Karpas-422 (cell line): ENCODE measurements at regions not wholly inside any gene's neighbourhood (a gene's known extent, or its start where the extent isn't known, plus 50 kb on each side); places are given as distances from the start of the nearest gene placed in this dataset.

Source experiments
- DNase-seq: peaks from one replicate; pipeline ENCODE4 v3.0.0-alpha.2; 2015
- H2AFZ ChIP-seq: fragments of 200-600 bp; sonication (generic); 2 replicates; pipeline ENCODE4 v1.6.1; 2014; ENCODE audit warnings: antibody characterized with exemption, low read length, mixed read lengths
- H3K27ac ChIP-seq: fragments of 200-600 bp; sonication (generic); 2 replicates; pipeline ENCODE4 v1.5.1; 2014; ENCODE audit warnings: mild to moderate bottlenecking, low read length, moderate library complexity
- H3K27me3 ChIP-seq: fragments of 200-600 bp; sonication (generic); 2 replicates; pipeline ENCODE4 v1.6.1; 2014; ENCODE audit warnings: low read length, mixed read lengths
- H3K36me3 ChIP-seq: fragments of 200-600 bp; sonication (generic); 2 replicates; pipeline ENCODE4 v1.6.1; 2014; ENCODE audit warnings: low read length, mixed read lengths; ENCODE audit not compliant: insufficient read depth
- H3K4me1 ChIP-seq: fragments of 200-600 bp; sonication (generic); 2 replicates; pipeline ENCODE4 v1.6.1; 2014; ENCODE audit warnings: mild to moderate bottlenecking, low read length, mixed read lengths
- H3K4me2 ChIP-seq: fragments of 200-600 bp; sonication (generic); 2 replicates; pipeline ENCODE4 v1.6.1; 2014; ENCODE audit warnings: low read length, low read depth, mild to moderate bottlenecking; ENCODE audit not compliant: poor library complexity, severe bottlenecking
- H3K4me3 ChIP-seq: fragments of 200-600 bp; sonication (generic); 2 replicates; pipeline ENCODE4 v1.5.1; 2014; ENCODE audit warnings: mild to moderate bottlenecking, antibody characterized with exemption, low read length, mixed read lengths
- H3K79me2 ChIP-seq: fragments of 200-600 bp; sonication (generic); 2 replicates; pipeline ENCODE4 v1.6.1; 2014; ENCODE audit warnings: mild to moderate bottlenecking, low read length, mixed read lengths
- H3K9ac ChIP-seq: fragments of 200-600 bp; sonication (generic); 2 replicates; pipeline ENCODE4 v1.6.0; 2014; ENCODE audit warnings: low read length
- H3K9me2 ChIP-seq: fragments of 200-600 bp; sonication (generic), shearing (Covaris generic); replicated peaks from 2 replicates; pipeline ENCODE4 v1.6.0; 2014; ENCODE audit warnings: mild to moderate bottlenecking, low read length, moderate library complexity; ENCODE audit not compliant: insufficient read depth
- H3K9me3 ChIP-seq: fragments of 300-700, 200-600 bp; sonication (generic); 2 replicates; pipeline ENCODE4 v1.6.1; 2014; ENCODE audit warnings: low read length, mixed read lengths
- H4K20me1 ChIP-seq: fragments of 200-600 bp; sonication (generic); 2 replicates; pipeline ENCODE4 v1.6.1; 2014; ENCODE audit warnings: mild to moderate bottlenecking, antibody characterized with exemption, low read length, low read depth; ENCODE audit not compliant: insufficient read depth

- no peaks in the 10 kb centered on the region for H4K20me1 ChIP-seq
- no peaks in the 10 kb centered on the region for H3K36me3 ChIP-seq
- H3K4me2 ChIP-seq = no peak overlapping the region
- no peak overlapping the region for H3K4me3 ChIP-seq
- H3K9me2 ChIP-seq = no peaks in the 10 kb centered on the region
- no peaks in the 10 kb centered on the region for H3K79me2 ChIP-seq
- H3K4me1 ChIP-seq = peaks cover 37% of the 10 kb centered on the region
- H3K9me3 ChIP-seq = no peaks in the 10 kb centered on the region
- no peaks in the 10 kb centered on the region for H3K27me3 ChIP-seq
- DNase-seq = no peak
- no peak overlapping the region for H2AFZ ChIP-seq
- H3K27ac ChIP-seq = no peak overlapping the region
- H3K9ac ChIP-seq = no peak overlapping the region
Observed at GRCh38 chr4:25547343-25547742, 108.3 kb upstream of the SLC34A2 start.

DNA sequence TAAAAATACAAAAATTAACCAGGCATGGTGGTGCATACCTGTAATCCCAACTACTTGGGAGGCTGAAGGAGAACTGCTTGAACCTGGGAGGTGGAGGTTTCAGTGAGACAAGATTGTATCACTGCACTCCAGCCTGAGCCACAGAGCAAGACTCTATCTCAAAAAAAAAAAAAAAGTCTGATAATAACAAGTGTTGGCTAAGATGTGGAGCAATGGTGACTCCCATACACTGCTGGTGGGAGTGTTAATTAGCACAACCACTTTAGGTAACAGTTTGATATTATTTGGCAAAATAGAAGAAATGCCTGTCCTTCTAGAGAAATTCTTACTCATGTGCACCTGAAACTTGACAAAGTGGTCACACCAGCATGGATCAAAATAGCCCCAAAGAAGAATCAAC is 106.2 kb upstream of the SLC34A2 start:
- Histone ChIP-seq H3K27ac (peak overlapping the region; percentile 90), H3K9me3 (no peaks in the 10 kb centered on the region), H3K4me1 (peaks cover 42% of the 10 kb centered on the region), H3K4me3 (no peak overlapping the region), H4K20me1 (no peaks in the 10 kb centered on the region), H3K9me2 (no peaks in the 10 kb centered on the region), H3K9ac (no peak overlapping the region), H3K27me3 (no peaks in the 10 kb centered on the region), H3K36me3 (no peaks in the 10 kb centered on the region), H3K4me2 (no peak overlapping the region), H3K79me2 (no peaks in the 10 kb centered on the region), H2AFZ (no peak overlapping the region)
- DNase-seq = no peak

DNA sequence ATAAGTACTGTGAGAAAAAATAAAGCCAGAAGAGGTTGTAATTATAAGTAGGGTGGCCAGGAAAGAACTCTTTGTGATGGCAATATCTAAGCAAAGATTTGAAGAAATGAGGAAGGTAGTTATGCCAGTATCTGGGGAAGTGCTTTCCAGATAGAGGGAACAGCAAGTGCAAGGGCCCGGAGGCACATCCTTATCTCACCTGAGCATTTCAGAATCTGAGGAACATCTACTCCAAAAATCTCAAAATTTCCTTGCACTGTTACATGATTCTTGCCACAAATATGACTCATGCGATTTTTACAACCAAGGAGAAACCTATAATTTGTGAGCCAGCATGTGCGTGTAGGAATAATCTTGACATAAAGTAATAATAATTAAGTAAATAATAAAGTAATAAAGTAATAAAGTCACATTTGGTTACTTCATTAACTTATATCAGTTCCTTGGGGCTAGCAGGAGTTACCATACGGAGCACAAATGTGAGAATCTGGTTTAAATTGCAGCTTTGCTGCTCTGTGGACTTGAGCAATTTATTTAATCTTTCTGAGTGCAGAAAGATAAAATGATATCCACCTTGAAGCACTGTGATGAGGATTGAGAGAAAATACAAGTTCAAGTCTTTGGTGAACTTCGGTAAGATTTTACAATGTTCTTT is 105.1 kb upstream of the SLC34A2 start:
- Histone ChIP-seq H3K27ac (peak overlapping the region; percentile 90), H3K4me1 (peaks cover 35% of the 10 kb centered on the region), H3K4me2 (no peak overlapping the region), H3K4me3 (no peak overlapping the region), H3K9ac (no peak overlapping the region), H3K9me3 (no peaks in the 10 kb centered on the region), H3K27me3 (no peaks in the 10 kb centered on the region), H3K9me2 (no peaks in the 10 kb centered on the region), H3K36me3 (no peaks in the 10 kb centered on the region), H3K79me2 (no peaks in the 10 kb centered on the region), H4K20me1 (no peaks in the 10 kb centered on the region), H2AFZ (peak overlapping the region; percentile 63; the same call in 1 of the 2 replicates)
- no peak for DNase-seq

DNA sequence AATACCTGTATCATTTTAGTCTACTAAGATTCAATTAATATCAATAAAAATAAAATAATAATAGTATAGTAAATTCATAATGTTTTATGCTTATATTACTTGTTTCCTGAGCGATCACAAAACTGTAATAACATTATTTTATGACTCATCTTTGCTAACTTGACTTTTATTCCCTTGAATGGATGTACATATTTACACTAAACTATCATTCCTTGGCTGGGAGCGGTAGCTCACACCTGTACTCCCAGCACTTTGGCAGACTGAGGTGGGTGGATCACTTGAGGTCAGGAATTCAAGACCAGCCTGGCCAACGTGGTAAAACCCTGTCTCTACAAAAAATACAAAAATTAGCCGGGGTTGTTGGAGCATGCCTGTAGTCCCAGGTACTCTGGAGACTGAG is 104.0 kb upstream of the SLC34A2 start:
- no peaks in the 10 kb centered on the region for H3K79me2 ChIP-seq
- H3K4me1 ChIP-seq = peaks cover 35% of the 10 kb centered on the region
- no peaks in the 10 kb centered on the region for H3K9me2 ChIP-seq
- no peak overlapping the region; the same call in 1 of the 2 replicates for H2AFZ ChIP-seq
- H3K4me3 ChIP-seq = no peak overlapping the region
- no peak overlapping the region for H3K9ac ChIP-seq
- no peaks in the 10 kb centered on the region for H4K20me1 ChIP-seq
- H3K27me3 ChIP-seq = no peaks in the 10 kb centered on the region
- H3K4me2 ChIP-seq = peak overlapping the region; percentile 64
- peak; percentile 23 for DNase-seq
- no peaks in the 10 kb centered on the region for H3K9me3 ChIP-seq
- no peaks in the 10 kb centered on the region for H3K36me3 ChIP-seq
- peak overlapping the region; percentile 90 for H3K27ac ChIP-seq

GRCh38 chr4:25552580-25553271 is 102.9 kb upstream of the SLC34A2 start:
- no peaks in the 10 kb centered on the region for H3K36me3 ChIP-seq

DNA sequence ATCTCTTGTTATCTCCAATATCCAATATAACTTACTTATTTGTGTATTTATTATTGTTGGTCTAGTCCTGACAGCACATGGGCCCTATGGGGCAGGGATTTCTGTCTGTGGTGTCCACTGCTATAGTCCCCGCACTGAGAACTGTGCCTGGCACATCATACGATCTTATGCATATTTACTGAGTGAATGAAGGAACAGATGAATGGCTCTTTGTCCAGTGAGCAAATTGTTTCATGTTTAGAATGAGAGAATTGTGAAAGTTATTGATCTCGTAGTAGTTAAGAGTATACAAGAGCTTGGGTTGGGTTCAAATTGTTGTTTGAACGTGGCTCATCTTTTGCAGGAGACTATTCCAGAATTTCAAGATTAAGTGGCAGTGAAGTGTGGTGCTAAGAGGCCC is 96.1 kb upstream of the SLC34A2 start:
- H3K27me3 ChIP-seq = no peaks in the 10 kb centered on the region
- no peaks in the 10 kb centered on the region for H3K36me3 ChIP-seq
- no peak overlapping the region for H3K4me3 ChIP-seq
- no peak overlapping the region for H3K4me2 ChIP-seq
- no peaks in the 10 kb centered on the region for H3K9me2 ChIP-seq
- no peak overlapping the region for H2AFZ ChIP-seq
- H3K79me2 ChIP-seq = no peaks in the 10 kb centered on the region
- H4K20me1 ChIP-seq = no peaks in the 10 kb centered on the region
- DNase-seq = no peak
- H3K27ac ChIP-seq = no peak overlapping the region
- no peak overlapping the region for H3K9ac ChIP-seq
- H3K4me1 ChIP-seq = no peaks in the 10 kb centered on the region
- no peaks in the 10 kb centered on the region for H3K9me3 ChIP-seq

More at GRCh38 chr4:25552580-25553271, 102.9 kb upstream of the SLC34A2 start:
- peak; percentile 78 for DNase-seq
- Histone ChIP-seq H3K4me2 (peak overlapping the region; percentile 64), H3K79me2 (no peaks in the 10 kb centered on the region), H3K27ac (peak overlapping the region; percentile 90), H3K9me3 (no peaks in the 10 kb centered on the region), H2AFZ (peak overlapping the region; percentile 86), H3K4me3 (peak overlapping the region; percentile 47; the same call in 1 of the 2 replicates), H3K27me3 (no peaks in the 10 kb centered on the region), H4K20me1 (no peaks in the 10 kb centered on the region), H3K4me1 (peaks cover 35% of the 10 kb centered on the region), H3K9me2 (no peaks in the 10 kb centered on the region), H3K9ac (peak overlapping the region; percentile 64)

DNA sequence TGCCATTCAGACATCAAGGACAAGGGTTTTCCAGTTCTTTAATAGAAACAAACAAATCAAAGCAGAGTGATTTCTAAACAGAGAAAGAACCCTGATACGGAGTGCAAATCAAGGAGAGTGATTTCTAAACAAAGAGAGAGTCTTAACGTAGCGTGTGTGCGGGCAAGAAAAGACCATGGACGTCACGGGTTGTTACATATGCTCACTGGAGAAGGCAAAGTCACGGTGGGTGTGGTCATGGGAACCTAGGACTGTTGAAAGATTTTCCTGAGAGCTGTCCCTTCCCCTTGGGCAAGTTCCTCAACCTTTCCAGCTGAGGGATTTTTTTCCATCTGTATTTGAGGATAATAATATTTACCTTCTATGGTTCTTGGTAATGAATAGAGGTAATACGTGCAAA is 95.0 kb upstream of the SLC34A2 start:
- Histone ChIP-seq H3K4me1 (no peaks in the 10 kb centered on the region), H3K9me3 (no peaks in the 10 kb centered on the region), H4K20me1 (no peaks in the 10 kb centered on the region), H3K36me3 (no peaks in the 10 kb centered on the region), H3K4me2 (no peak overlapping the region), H2AFZ (no peak overlapping the region), H3K4me3 (no peak overlapping the region), H3K9ac (no peak overlapping the region), H3K27me3 (no peaks in the 10 kb centered on the region), H3K79me2 (no peaks in the 10 kb centered on the region), H3K27ac (no peak overlapping the region), H3K9me2 (no peaks in the 10 kb centered on the region)
- DNase-seq = no peak

- no peak overlapping the region for H3K27ac ChIP-seq
- DNase-seq = no peak
- H3K9me3 ChIP-seq = no peaks in the 10 kb centered on the region
Observed at GRCh38 chr4:25563071-25563564, 92.5 kb upstream of the SLC34A2 start.

More at GRCh38 chr4:25563071-25563564, 92.5 kb upstream of the SLC34A2 start:
- no peak overlapping the region for H3K4me2 ChIP-seq
- no peaks in the 10 kb centered on the region for H3K79me2 ChIP-seq
- no peaks in the 10 kb centered on the region for H4K20me1 ChIP-seq
- H3K9ac ChIP-seq = no peak overlapping the region
- no peak overlapping the region for H2AFZ ChIP-seq
- no peaks in the 10 kb centered on the region for H3K36me3 ChIP-seq
- H3K27me3 ChIP-seq = no peaks in the 10 kb centered on the region
- no peak overlapping the region for H3K4me3 ChIP-seq
- H3K9me2 ChIP-seq = no peaks in the 10 kb centered on the region
- H3K4me1 ChIP-seq = no peaks in the 10 kb centered on the region; the same call in 1 of the 2 replicates
